D341Med (cell line): ENCODE measurements at regions not wholly inside any gene's neighbourhood (a gene's known extent, or its start where the extent isn't known, plus 50 kb on each side); places are given as distances from the start of the nearest gene placed in this dataset.

Experiments
- DNase-seq: peaks from one replicate; pipeline ENCODE4 v3.0.0; 2012; ENCODE audit warnings: low spot score

DNA sequence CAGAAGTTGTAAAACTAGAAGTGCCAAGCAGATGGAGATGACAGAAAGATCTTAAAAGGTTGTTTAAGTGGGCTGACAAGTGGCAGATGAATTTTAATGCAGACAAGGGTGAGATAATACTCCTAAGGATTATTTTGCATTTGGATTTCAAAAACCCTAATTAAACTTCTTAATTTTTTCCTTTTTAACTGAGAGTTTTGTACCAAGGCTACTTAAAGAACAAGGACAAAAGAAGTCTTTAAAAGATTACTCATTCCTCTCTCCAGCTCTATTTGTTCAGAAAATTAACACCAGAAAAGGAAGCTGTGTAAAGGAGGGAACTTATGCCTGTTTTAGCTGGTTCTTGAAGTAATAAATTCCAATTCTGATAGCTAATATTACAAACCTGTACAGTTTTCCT is 275.4 kb downstream of the ETNK1 start:
- DNase-seq = no peak

DNA sequence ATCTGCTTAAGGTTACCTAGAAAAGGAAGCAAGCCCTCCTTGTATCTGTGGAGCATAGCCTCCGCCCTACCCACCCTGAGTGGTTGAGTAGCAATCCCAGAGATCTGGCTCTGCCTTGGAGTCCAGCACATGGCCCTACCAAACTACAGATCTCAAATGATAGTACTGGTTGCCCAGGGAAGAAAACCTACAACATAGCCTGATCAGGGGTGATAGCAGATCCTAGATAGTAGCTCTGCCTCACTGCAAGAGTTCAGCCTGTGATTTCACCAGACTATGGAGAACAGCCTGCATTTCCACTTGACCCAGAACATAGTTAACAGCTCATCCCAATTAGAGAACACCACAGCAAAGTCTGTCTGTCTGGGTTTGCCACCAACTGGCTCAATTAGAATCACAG is 279.5 kb downstream of the ETNK1 start:
- no peak for DNase-seq

GRCh38 chr12:22916241-22916640 is 291.3 kb downstream of the ETNK1 start:
- DNase-seq = no peak

GRCh38 chr12:22916815-22917214 is 291.8 kb downstream of the ETNK1 start:
- no peak for DNase-seq

DNA sequence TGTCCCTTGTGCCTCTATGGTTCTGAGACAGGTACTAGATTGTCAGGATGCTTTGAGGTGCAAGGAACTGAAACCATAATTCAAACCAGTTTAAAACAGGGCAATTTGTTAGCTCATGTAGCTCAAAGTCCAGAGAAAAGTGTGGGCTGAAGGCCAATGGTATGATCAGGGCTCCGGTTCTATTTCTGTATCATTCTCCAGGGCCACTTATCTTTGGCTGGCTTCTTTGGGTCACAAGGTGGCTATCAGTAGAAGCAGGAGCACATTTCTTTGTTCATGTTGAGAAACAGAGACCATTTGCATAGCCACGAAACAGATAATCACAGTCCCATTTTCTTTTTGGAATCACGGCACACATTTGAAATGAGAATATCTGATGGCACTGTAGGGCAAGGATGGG is 294.9 kb downstream of the ETNK1 start:
- no peak for DNase-seq

GRCh38 chr12:22923768-22924167 is 298.8 kb downstream of the ETNK1 start:
- no peak for DNase-seq

- DNase-seq = no peak
Measured at GRCh38 chr12:22924391-22924790, 299.4 kb downstream of the ETNK1 start.

- no peak for DNase-seq
Measured at GRCh38 chr12:22925623-22926022, 300.7 kb downstream of the ETNK1 start.

- no peak for DNase-seq
Measured at GRCh38 chr12:22932431-22932830, 307.5 kb downstream of the ETNK1 start.

DNA sequence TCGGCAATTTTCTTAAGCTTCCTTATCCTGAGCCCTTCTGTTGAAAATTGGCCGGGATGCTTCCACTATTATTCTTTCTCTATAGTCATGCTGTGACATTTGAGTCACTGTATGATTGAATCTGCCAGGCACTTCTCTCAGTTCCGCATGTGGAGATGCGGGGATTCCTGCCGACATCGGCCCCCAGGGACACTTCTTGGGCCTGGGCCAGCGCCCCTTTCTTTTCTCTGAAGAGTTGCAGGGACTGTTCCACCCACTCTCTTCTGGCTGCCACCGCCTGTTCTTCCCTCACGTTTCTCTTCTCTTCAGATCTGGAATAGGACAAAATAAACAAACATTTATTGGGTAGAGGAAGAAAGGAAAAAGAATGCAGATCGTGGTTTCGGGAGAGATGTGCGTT is 310.1 kb downstream of the ETNK1 start:
- DNase-seq = peak; percentile 36

- DNase-seq = no peak
Measured at GRCh38 chr12:22935501-22935900, 310.5 kb downstream of the ETNK1 start.

GRCh38 chr12:22938323-22938722 is 313.4 kb downstream of the ETNK1 start:
- no peak for DNase-seq

DNA sequence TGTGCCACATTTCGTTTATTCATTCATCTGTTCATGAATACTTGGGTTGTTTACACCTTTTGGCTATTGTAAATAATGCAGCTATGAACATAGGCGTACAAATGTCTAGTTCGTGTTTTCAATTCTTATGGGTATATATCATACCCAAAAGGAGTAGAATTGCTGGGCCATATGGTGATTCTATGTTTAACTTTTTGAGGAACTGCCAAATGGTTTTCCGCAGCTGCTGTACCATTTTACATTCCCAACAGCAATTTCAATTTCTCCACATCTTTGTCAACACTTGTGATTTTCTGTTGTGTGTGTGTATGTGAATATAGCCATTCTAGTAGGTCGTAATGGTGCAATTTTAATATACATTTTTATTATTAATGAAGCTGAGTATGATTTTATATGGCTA is 326.2 kb downstream of the ETNK1 start:
- no peak for DNase-seq

- DNase-seq = no peak
Measured at GRCh38 chr12:22956690-22957089, 331.7 kb downstream of the ETNK1 start.

DNA sequence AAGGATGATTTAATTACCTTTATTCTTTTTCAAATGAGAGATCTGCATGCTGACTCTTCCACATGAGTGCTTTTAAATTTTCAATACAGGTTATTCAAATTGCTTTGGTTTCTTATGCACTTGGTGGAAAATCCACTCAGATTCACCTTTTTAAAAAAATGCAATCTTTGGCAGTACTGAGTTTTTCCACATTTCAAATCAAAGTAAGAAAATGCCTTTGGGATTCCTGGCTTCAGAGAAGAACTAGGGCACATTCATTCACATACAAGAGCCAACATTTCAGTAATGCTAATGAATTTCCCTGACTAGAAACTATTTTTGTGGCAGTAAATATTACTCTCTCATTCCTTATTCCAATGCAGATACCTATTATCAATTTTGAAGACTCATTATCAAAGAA is 342.2 kb downstream of the ETNK1 start:
- no peak for DNase-seq

GRCh38 chr12:22969521-22969920 is 344.6 kb downstream of the ETNK1 start:
- DNase-seq = no peak

- no peak for DNase-seq
Measured at GRCh38 chr12:22971247-22971646, 346.3 kb downstream of the ETNK1 start.

GRCh38 chr12:22971701-22972191 is 346.8 kb downstream of the ETNK1 start:
- DNase-seq = no peak

- no peak for DNase-seq
Measured at GRCh38 chr12:22974865-22975264, 349.9 kb downstream of the ETNK1 start.

GRCh38 chr12:22978962-22979361 is 354.0 kb downstream of the ETNK1 start:
- DNase-seq = no peak

- DNase-seq = no peak
Measured at GRCh38 chr12:22979854-22980469, 355.0 kb downstream of the ETNK1 start.

DNA sequence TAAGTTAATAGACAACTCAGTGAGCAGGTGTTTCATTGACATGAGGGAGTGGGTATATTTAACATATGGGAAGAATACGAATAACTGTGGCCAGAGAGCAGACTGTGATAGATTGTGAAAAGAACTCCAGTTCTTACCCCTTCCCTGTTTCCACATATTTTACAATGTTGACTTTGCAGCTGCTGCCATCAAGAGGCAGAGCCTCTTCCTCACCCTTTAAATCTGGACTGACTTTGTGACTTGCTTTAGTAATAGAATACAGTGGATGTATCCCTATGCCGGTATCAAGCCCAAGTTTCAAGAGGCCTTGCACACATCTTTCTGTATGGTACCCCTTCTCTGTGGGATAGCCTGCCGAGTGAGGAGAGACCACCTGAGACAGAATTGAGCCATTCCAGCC is 356.7 kb downstream of the ETNK1 start:
- DNase-seq = no peak

DNA sequence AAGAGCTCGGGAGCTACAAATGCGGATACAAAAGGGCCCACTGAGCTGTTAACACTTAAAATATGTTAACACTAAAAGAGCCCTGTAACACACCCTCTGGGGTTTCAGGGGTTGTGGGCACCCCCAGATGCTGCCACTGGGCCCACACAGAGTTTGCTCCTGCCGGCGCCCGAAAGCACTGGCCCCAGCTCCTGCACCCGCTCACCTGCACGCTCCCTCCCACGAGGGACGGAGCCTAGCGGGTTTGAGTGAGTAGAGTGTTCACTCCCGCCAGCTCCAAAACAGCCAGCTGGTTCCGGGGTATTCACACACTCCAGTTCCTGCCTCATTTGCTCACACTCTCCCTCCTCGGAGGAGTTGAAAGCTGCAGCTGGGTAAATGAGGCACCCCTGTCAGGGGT is 357.7 kb downstream of the ETNK1 start:
- no peak for DNase-seq

GRCh38 chr12:22986997-22987396 is 362.0 kb downstream of the ETNK1 start:
- DNase-seq = no peak

GRCh38 chr12:22990501-22990900 is 365.5 kb downstream of the ETNK1 start:
- no peak for DNase-seq
